ENCODE measurements at regions not wholly inside any gene's neighbourhood (a gene's known extent, or its start where the extent isn't known, plus 50 kb on each side); places are given as distances from the start of the nearest gene placed in this dataset.

DNA sequence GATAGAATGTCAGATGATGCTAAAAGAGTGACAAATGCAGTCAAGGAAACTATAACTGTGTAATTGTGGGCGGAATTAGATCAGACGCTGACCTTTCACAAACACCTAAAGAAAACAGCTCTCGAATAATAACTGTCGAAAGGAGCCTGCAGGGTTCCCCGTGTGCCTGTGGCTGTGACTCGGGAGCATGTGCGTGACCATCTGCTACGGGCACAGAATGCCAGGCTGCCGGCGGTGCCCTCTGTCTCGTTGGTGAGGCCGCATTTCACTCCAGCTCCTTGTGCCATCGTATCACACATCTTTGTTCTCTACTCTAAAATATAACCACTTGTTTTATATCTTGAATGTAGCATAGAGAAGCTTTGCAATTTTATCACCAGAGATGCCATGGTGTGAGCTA is 267.8 kb upstream of the FMN2 start:
- no peaks in the 10 kb centered on the region for H3K36me3 ChIP-seq
- TF ChIP-seq, protein P1, sequence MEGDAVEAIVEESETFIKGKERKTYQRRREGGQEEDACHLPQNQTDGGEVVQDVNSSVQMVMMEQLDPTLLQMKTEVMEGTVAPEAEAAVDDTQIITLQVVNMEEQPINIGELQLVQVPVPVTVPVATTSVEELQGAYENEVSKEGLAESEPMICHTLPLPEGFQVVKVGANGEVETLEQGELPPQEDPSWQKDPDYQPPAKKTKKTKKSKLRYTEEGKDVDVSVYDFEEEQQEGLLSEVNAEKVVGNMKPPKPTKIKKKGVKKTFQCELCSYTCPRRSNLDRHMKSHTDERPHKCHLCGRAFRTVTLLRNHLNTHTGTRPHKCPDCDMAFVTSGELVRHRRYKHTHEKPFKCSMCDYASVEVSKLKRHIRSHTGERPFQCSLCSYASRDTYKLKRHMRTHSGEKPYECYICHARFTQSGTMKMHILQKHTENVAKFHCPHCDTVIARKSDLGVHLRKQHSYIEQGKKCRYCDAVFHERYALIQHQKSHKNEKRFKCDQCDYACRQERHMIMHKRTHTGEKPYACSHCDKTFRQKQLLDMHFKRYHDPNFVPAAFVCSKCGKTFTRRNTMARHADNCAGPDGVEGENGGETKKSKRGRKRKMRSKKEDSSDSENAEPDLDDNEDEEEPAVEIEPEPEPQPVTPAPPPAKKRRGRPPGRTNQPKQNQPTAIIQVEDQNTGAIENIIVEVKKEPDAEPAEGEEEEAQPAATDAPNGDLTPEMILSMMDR (IDR thresholded peaks at IDR 0.05; ENCODE audit: low read depth, low read length) = no peak

DNA sequence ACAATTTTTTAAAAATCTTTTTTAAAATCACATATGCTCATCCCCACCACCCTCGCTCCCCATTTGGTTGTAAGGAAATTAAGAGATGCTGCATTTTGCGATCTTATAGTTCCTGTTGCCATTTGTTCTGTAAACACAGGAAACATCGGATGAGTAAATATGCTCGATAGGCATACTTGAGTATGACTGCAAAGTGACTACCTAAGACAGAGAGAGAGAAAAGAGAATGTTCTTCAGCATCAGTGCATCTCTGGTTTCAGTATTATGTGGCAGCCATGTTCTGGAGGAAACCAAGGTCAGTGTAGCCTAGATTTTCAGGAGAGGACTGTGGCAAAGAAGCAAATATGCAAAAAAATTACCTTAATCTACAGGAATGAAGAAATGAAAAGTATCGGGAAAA is 265.5 kb upstream of the FMN2 start:
- no peak overlapping the region for H3K4me3 ChIP-seq
- no peaks in the 10 kb centered on the region for H3K27me3 ChIP-seq
- no peaks in the 10 kb centered on the region for H3K9me3 ChIP-seq (ENCODE audit: low read depth)
- no peaks in the 10 kb centered on the region for H3K4me1 ChIP-seq (ENCODE audit: low read depth)
- TF ChIP-seq, protein P1 (IDR thresholded peaks at IDR 0.05; ENCODE audit: low read depth, low read length) = no peak
- no peak overlapping the region for H3K27ac ChIP-seq
- no peak for DNase-seq (ENCODE audit: low read depth in 1 of 2, low spot score in 1 of 2)
- no peaks in the 10 kb centered on the region for H3K36me3 ChIP-seq

More for the DNA sequence above, 267.8 kb upstream of the FMN2 start:
- H3K4me3 ChIP-seq = no peak overlapping the region
- no peaks in the 10 kb centered on the region for H3K27me3 ChIP-seq
- no peak for DNase-seq (ENCODE audit: low read depth in 1 of 2, low spot score in 1 of 2)
- H3K27ac ChIP-seq = no peak overlapping the region
- H3K4me1 ChIP-seq (ENCODE audit: low read depth) = no peaks in the 10 kb centered on the region
- H3K9me3 ChIP-seq (ENCODE audit: low read depth) = no peaks in the 10 kb centered on the region

DNA sequence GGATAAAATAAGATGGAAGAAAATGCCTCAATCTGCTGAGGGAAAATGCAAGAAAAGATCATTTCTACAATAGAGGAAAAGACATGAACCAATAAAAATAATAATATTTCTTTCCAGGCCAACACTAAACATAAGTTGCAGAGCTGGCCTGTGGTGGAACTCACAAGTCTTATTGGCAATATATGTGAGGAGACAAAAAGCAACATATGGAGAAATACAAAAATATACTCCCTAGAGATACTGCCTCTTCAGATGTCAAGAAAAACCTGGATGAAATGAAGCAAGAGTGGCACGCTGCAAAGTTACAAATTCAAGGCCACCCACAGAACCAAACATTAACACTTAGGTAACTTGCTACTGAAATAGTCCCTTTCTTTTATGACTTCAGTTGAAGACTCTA is 264.9 kb upstream of the FMN2 start:
- no peak overlapping the region for H3K27ac ChIP-seq
- no peak for DNase-seq (ENCODE audit: low read depth in 1 of 2, low spot score in 1 of 2)
- TF ChIP-seq, protein P1 (IDR thresholded peaks at IDR 0.05; ENCODE audit: low read depth, low read length) = no peak
- no peaks in the 10 kb centered on the region for H3K4me1 ChIP-seq (ENCODE audit: low read depth)
- H3K4me3 ChIP-seq = no peak overlapping the region
- no peaks in the 10 kb centered on the region for H3K27me3 ChIP-seq
- no peaks in the 10 kb centered on the region for H3K9me3 ChIP-seq (ENCODE audit: low read depth)
- no peaks in the 10 kb centered on the region for H3K36me3 ChIP-seq

DNA sequence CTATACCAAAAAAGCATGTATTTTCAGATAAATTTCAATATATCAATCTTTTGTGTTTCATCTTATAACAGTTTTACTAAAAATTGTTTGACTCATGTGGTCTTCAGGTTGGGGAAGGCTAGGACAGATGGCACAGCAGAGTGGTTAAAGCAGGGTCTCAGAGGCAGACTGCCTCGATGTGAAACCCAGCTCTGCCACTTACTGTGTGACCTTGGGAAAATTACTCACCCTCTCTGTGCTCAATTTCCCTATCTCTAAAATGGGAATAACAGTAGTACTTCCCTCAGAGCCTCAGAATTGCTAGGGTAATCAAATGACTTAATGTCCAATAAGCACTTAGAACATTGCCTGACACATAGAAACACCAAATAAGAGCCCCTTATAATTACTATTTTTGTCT is 262.1 kb upstream of the FMN2 start:
- H3K4me1 ChIP-seq (ENCODE audit: low read depth) = no peaks in the 10 kb centered on the region
- no peaks in the 10 kb centered on the region for H3K36me3 ChIP-seq
- TF ChIP-seq, protein P1 (IDR thresholded peaks at IDR 0.05; ENCODE audit: low read depth, low read length) = no peak

DNA sequence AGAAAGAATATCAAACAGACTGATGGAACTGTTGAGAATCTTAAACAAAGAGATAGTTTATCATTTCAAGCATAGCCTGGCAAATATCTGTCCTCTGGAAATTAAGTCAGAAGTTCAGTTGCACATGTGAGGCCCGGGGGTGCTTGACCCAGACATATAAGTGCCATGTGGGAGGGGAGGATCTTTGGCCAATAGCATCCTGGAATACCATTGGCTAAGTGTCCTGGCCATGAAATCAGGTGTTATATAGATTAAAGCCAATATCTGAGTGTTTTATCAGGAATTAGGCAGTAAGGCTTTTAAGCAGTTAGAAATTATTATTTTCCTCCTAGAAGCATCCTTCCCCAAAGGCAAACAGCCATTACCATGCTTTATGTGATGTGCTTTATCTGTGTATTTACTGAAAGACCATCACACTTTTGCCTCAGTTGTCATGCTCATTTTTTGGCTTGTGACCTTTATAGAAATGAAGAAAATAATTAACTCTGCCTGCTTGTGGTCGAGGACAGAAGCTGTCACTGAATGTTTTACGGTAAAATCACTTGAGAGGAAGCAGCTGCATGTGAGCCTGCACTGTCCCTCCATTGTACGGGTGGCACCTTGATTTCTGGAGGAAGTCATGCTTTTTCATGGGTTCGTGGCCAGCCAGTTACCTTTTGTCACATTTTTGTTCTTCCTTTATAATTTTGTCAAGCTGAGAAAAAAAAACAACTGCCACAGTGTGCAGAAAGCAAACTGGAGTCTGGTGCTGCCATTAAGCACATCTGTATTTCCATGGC is 259.9 kb upstream of the FMN2 start:
- H3K9me3 ChIP-seq (ENCODE audit: low read depth) = no peaks in the 10 kb centered on the region
- no peaks in the 10 kb centered on the region for H3K36me3 ChIP-seq
- no peak for DNase-seq (ENCODE audit: low read depth in 1 of 2, low spot score in 1 of 2)
- no peak overlapping the region for H3K27ac ChIP-seq
- TF ChIP-seq, protein P1 (IDR thresholded peaks at IDR 0.05; ENCODE audit: low read depth, low read length) = no peak
- H3K4me3 ChIP-seq = no peak overlapping the region
- H3K4me1 ChIP-seq (ENCODE audit: low read depth) = no peaks in the 10 kb centered on the region
- no peaks in the 10 kb centered on the region for H3K27me3 ChIP-seq

More for the DNA sequence above, 262.1 kb upstream of the FMN2 start:
- Histone ChIP-seq H3K9me3 (ENCODE audit: low read depth) (no peaks in the 10 kb centered on the region), H3K4me3 (no peak overlapping the region), H3K27ac (no peak overlapping the region), H3K27me3 (no peaks in the 10 kb centered on the region)
- no peak for DNase-seq (ENCODE audit: low read depth in 1 of 2, low spot score in 1 of 2)

Data from cardiac muscle cell (in vitro differentiated cells and primary cell).